Activated CD4-positive, alpha-beta memory T cell treated with anti-CD3 and anti-CD28 coated beads for 36 hours (primary cell): ENCODE measurements at regions not wholly inside any gene's neighbourhood (a gene's known extent, or its start where the extent isn't known, plus 50 kb on each side); places are given as distances from the start of the nearest gene placed in this dataset.

Experiments used
- CTCF ChIA-PET: fragments of 350-600 bp; sonication (Branson Sonifier 250); formaldehyde crosslinking; loops from one replicate; lab custom pipeline; 2021; ENCODE audit warnings: antibody characterized with exemption, inconsistent platforms; lab: Charles Lee
- POLR2A ChIA-PET: fragments of 350-600 bp; sonication (Branson Sonifier 250); formaldehyde crosslinking; loops from one replicate; lab custom pipeline; 2021; ENCODE audit warnings: antibody characterized with exemption; lab: Charles Lee
- DNase-seq: peaks from one replicate; pipeline ENCODE4 v3.0.0-alpha.2; 2020
- H3K27ac Mint-ChIP-seq: one replicate; pipeline ENCODE4 v1.8.0; 2021; ENCODE audit warnings: mixed read lengths
- H3K27me3 Mint-ChIP-seq: one replicate; pipeline ENCODE4 v1.8.0; 2021; ENCODE audit warnings: mixed read lengths
- H3K36me3 Mint-ChIP-seq: one replicate; pipeline ENCODE4 v1.8.0; 2021; ENCODE audit warnings: mixed read lengths
- H3K4me1 Mint-ChIP-seq: one replicate; pipeline ENCODE4 v1.8.0; 2021; ENCODE audit warnings: low read depth, mixed read lengths
- H3K4me3 Mint-ChIP-seq: one replicate; pipeline ENCODE4 v1.8.0; 2021; ENCODE audit warnings: mild to moderate bottlenecking, mixed read lengths
- H3K9me3 Mint-ChIP-seq: one replicate; pipeline ENCODE4 v1.8.0; 2021; ENCODE audit warnings: mixed read lengths
- intact Hi-C: fragments of 100-400 bp; cut with micrococcal nuclease; formaldehyde crosslinking; loops from one replicate; pipeline ENCODE4 v1.15.1; 2023

DNA sequence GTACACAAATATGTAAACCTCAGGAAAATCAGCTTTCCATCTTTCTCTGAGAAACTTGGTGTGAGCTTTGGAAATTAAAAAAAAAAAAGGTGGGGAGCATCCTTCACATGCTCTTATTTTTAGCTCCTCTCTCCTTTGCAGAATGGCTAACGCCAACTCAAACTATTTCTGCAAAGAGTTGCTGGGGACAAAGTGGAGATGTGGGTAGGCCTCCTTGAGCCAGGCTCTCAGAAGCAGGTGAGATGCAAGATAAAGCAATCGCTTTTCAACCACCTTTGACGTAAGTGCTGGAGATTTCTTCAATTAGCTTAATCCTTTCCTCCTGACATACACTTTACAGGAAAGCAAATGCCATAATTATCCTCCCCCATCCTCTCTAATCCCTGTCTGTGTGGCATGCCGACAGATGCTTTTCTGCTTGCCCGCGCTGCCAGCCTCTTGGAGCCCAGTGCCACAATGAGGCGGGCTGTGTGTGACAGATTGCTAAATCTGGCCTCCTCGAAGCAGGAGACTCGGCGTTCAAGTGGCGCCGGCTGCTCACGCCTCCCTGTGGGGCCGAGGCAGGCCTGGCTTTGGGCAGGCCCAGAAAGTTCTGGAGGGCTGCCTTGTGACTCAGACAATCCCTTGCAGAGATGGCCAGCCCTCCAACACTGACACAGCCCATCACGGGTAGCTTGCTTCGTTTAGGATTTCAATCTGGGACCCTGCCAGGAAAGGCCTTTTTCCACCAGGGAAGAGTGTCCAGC lies 64.9 kb upstream of the SOD3 start:
- intact Hi-C loops = no loop called here
- Mint-ChIP-seq H3K9me3 (no peaks in the 10 kb centered on the region), H3K4me3 (no peak overlapping the region), H3K36me3 (no peaks in the 10 kb centered on the region), H3K4me1 (no peaks in the 10 kb centered on the region), H3K27me3 (peaks cover 4% of the 10 kb centered on the region), H3K27ac (no peak overlapping the region)
- DNase-seq = no peak
- POLR2A ChIA-PET = no interaction called here
- CTCF ChIA-PET = no interaction called here

DNA sequence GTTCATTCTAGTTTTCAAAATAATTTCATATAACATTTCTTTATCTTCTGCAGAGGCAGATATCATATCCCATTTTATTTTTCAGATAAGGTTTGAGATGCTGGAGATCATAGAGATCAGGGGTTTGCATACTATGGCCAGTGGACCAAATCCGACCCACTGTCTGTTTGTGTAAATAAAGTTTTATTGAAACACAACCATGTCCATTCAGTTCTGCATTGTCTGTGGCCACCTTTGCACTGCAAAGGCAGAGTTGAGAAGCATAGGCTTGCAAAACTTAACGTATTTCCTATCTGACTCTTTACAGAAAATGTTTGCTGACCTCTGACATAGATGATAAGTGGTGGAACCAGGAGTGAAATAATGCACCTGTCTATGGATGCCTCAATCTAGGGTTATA lies 63.9 kb upstream of the SOD3 start:
- intact Hi-C loops = no loop called here
- DNase-seq = no peak
- Mint-ChIP-seq H3K27me3 (peaks cover 4% of the 10 kb centered on the region), H3K4me3 (no peak overlapping the region), H3K36me3 (no peaks in the 10 kb centered on the region), H3K27ac (no peak overlapping the region), H3K4me1 (no peaks in the 10 kb centered on the region), H3K9me3 (no peaks in the 10 kb centered on the region)
- POLR2A ChIA-PET = no interaction called here
- CTCF ChIA-PET = no interaction called here

DNA sequence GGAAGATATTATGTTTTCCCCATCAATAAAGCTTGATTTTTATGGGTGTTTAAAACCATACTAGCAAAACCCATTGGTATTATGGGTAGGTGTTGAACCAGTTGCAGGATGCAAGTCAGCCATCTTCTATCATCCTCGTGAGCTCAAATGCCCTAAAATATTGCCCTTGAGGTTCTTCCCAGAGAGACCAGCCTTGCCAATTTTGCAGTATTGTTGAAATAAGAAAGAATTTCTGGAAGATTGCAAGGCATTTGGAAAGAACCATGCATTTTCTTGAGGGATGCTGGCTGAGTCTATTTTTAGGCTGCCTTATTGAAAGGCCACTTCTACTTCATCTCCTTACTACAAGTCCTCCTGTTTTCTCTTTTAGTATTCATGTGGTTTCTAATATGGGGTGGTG lies 60.9 kb upstream of the SOD3 start:
- intact Hi-C loops = no loop called here
- peaks cover 17% of the 10 kb centered on the region for H3K9me3 Mint-ChIP-seq
- DNase-seq = no peak
- POLR2A ChIA-PET = no interaction called here
- no peaks in the 10 kb centered on the region for H3K36me3 Mint-ChIP-seq
- CTCF ChIA-PET = no interaction called here
- H3K4me3 Mint-ChIP-seq = no peak overlapping the region
- no peaks in the 10 kb centered on the region for H3K4me1 Mint-ChIP-seq
- H3K27me3 Mint-ChIP-seq = no peaks in the 10 kb centered on the region
- no peak overlapping the region for H3K27ac Mint-ChIP-seq

DNA sequence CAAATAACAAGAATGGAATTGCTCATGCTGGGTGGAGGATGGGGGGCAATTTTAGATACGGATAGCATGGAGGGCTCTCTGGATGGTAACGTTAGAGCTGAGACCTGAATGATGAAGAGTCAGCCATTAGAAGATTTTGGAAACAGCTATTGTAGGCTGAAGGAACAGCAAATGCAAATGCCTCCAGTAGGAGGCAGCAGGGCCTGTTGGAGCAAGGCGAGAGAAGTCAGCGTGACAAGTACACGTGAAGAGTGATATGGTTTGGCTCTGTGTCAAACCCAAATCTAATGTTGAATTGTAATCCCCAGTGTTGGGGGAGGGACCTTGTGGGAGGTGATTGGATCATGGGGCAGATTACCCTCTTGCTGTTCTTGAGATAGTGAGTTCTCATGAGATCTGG lies 59.3 kb upstream of the SOD3 start:
- DNase-seq = no peak
- Mint-ChIP-seq H3K36me3 (no peaks in the 10 kb centered on the region), H3K27ac (no peak overlapping the region), H3K4me1 (no peaks in the 10 kb centered on the region), H3K27me3 (no peaks in the 10 kb centered on the region), H3K9me3 (peaks cover 17% of the 10 kb centered on the region), H3K4me3 (no peak overlapping the region)
- intact Hi-C loops = no loop called here
- ChIA-PET CTCF (no interaction called here), POLR2A (no interaction called here)

DNA sequence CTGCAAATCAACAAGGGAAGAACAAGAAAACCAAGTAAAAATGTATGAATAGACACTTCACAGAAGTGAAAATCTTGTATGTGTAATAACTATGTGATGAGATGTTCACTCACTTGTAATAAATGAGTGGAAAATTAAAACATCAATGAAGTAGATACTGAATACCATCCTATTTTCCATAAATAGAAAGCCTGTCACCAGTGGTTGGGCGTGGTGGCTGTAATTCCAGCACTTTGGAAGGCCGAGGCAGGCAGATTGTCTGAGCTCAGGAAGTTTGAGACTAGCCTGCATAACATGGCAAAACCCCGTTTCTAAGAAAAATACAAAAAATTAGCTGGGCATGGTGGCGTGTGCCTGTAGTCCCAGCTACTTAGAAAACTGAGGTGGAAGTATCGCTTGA lies 53.5 kb upstream of the SOD3 start:
- no peaks in the 10 kb centered on the region for H3K36me3 Mint-ChIP-seq
- no peak overlapping the region for H3K4me3 Mint-ChIP-seq

DNA sequence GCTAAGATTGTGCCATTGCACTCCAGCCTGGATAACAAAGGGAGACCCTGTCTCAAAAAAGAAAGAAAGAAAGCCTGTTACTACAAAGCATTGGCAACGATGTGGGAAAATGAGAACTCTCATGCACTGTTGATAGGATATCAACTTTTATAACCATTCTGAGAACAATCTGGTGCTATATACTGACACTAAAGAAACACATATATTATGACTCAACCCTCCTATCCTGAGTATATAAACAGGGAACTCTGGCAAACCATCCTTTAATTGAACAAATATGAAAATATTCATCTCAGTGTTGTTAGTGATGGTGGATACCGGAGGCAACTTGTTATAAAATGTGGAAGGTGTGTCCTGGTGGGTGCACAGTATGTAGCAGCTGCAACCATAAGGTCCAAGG lies 53.0 kb upstream of the SOD3 start:
- H3K27me3 Mint-ChIP-seq = peaks cover 3% of the 10 kb centered on the region
- H3K9me3 Mint-ChIP-seq = peaks cover 10% of the 10 kb centered on the region
- POLR2A ChIA-PET = no interaction called here
- no peak overlapping the region for H3K4me3 Mint-ChIP-seq
- H3K4me1 Mint-ChIP-seq = no peaks in the 10 kb centered on the region
- H3K27ac Mint-ChIP-seq = no peak overlapping the region
- no peak for DNase-seq
- H3K36me3 Mint-ChIP-seq = no peaks in the 10 kb centered on the region
- intact Hi-C loops = no loop called here
- CTCF ChIA-PET = no interaction called here

More for the DNA sequence above, 53.5 kb upstream of the SOD3 start:
- Mint-ChIP-seq H3K27ac (no peak overlapping the region), H3K4me1 (no peaks in the 10 kb centered on the region), H3K27me3 (peaks cover 3% of the 10 kb centered on the region), H3K9me3 (peaks cover 13% of the 10 kb centered on the region)
- POLR2A ChIA-PET = no interaction called here
- intact Hi-C loops = no loop called here
- CTCF ChIA-PET = no interaction called here
- DNase-seq = no peak

DNA sequence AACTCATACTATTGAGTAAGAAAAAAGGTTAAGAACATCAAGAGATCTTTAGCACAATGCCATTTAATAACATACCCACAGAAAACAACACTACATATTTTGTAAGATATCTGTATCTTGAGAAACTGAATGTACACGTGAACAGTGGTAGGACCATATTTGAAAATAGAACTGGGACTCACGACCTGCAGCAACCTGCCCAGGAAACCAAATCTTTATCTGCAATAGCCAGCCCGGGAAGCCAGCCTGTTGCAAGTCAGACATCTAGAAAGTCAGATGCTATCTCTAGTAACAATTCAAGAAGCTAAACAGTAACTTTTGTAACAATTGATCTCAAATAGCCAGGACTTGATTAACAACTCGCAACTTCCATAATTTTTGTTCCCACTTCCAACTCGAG lies 52.6 kb upstream of the SOD3 start:
- Mint-ChIP-seq H3K4me1 (no peaks in the 10 kb centered on the region), H3K9me3 (peaks cover 7% of the 10 kb centered on the region), H3K27ac (no peak overlapping the region), H3K27me3 (peaks cover 3% of the 10 kb centered on the region), H3K4me3 (no peak overlapping the region), H3K36me3 (no peaks in the 10 kb centered on the region)
- ChIA-PET POLR2A (no interaction called here), CTCF (no interaction called here)
- intact Hi-C loops = no loop called here
- no peak for DNase-seq

DNA sequence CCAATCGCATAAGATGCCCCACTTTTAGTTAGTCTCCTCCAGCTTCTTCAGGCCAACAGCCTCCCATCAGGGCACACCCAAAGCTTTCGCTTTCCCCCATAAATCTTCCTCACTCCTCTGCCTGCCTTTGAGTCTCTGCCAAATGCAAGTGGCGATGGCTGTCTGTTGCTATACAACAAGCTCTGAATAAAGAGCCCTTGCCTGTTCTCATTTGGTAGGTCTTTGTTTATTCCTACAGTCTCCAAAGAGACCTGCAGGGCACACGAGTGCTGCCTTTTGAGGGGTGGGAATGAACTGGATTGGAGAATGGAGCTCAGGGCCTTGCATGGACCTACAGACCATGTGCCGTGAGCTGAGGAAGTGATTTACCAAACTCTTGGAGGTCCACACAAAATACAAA lies 52.2 kb upstream of the SOD3 start:
- H3K36me3 Mint-ChIP-seq = no peaks in the 10 kb centered on the region
- no peak for DNase-seq
- no peak overlapping the region for H3K4me3 Mint-ChIP-seq
- peaks cover 3% of the 10 kb centered on the region for H3K27me3 Mint-ChIP-seq
- peaks cover 3% of the 10 kb centered on the region for H3K9me3 Mint-ChIP-seq
- CTCF ChIA-PET = no interaction called here
- H3K4me1 Mint-ChIP-seq = no peaks in the 10 kb centered on the region
- POLR2A ChIA-PET = no interaction called here
- intact Hi-C loops = no loop called here
- H3K27ac Mint-ChIP-seq = no peak overlapping the region

DNA sequence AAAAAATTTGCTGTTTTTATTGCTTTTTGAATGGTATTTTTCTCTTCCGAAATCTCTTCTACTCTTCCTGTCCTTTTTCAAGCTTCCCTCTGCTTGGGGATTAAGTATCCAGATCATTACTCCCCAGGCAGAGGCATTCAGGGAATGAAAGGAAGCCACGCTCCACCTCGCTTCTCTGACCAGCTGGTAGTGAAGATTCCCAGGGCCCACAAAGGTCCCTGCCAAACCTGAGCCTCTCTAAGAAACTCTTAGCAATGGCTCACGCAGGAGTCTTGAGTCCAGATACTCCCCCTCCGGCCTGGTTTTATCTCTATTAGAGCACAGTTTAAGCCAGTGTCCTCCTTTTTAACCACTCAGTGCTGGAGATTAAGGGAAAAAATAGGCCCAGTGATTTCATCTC lies 51.4 kb upstream of the SOD3 start:
- CTCF ChIA-PET = no interaction called here
- intact Hi-C loops = no loop called here
- Mint-ChIP-seq H3K27me3 (peaks cover 3% of the 10 kb centered on the region), H3K27ac (no peak overlapping the region), H3K4me3 (no peak overlapping the region), H3K9me3 (no peaks in the 10 kb centered on the region), H3K4me1 (no peaks in the 10 kb centered on the region), H3K36me3 (no peaks in the 10 kb centered on the region)
- POLR2A ChIA-PET = no interaction called here
- no peak for DNase-seq

DNA sequence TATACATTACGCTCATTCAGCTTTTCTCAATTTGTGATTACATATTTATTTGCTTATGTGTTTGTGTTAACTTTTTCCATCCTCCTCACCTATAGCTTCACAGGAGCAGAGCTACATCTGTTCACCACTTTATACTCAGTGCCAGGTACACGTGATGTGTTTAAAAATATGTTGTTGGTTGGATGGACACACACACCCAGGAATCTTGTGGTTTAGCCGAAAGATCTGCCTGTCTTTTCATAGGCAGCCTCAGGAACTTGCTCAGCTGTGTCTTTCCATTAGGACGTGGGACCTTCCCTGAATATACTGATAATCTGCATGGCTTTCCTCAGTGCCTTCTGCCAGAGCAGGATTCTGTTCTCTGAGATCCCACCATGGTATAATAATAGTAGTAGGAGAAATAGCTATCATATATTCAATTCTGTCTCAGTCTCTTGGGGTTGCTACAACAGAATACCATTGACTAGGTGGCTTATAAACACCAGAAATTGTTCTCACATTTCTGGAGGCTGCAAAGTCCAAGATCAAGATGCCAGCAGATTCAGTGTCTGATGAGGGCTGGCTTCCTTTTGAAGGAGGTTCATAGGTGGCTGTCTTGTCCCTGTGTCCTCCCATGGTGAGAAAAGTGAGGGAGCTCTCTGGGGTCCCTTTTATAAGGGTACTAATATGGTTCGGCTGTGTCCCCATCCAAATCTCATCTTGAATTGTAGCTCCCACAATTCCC lies 50.0 kb upstream of the SOD3 start:
- CTCF ChIA-PET = no interaction called here
- Mint-ChIP-seq H3K4me3 (no peak overlapping the region), H3K36me3 (no peaks in the 10 kb centered on the region), H3K9me3 (no peaks in the 10 kb centered on the region), H3K27ac (no peak overlapping the region), H3K4me1 (no peaks in the 10 kb centered on the region), H3K27me3 (peaks cover 3% of the 10 kb centered on the region)
- no peak for DNase-seq
- intact Hi-C loops = no loop called here
- POLR2A ChIA-PET = no interaction called here
